Breast epithelium (tissue), 4 donors: ENCODE measurements at regions not wholly inside any gene's neighbourhood (a gene's known extent, or its start where the extent isn't known, plus 50 kb on each side); places are given as distances from the start of the nearest gene placed in this dataset.
"Not testable (repeated sequence)": the region's sequence is repeated elsewhere in the genome, so short reads cannot be mapped to it uniquely, and the experiment has no call there.

ENCODE experiments used
- DNase-seq, 2 donors: peaks; one replicate each; pipeline ENCODE4 v3.0.0-alpha.2; 2019; ENCODE audit warnings: low spot score in 2 of 2
- H3K27ac ChIP-seq, 2 donors: fragments of 200-600 bp; sonication (generic) in 1 of 2; one replicate each; pipeline ENCODE4 v1.5.1; 2016 to 2019; ENCODE audit warnings: mild to moderate bottlenecking in 1 of 2
- H3K27me3 ChIP-seq, 2 donors: fragments of 200-600 bp; sonication (generic) in 1 of 2; one replicate each; pipeline versions ENCODE4 v1.5.1 to v1.6.0; 2017 to 2019; ENCODE audit warnings: control low read depth in 1 of 2, mild to moderate bottlenecking in 1 of 2
- H3K36me3 ChIP-seq: fragments of 200-600 bp; one replicate; pipeline ENCODE4 v1.5.1; 2019
- H3K4me1 ChIP-seq, 2 donors: fragments of 200-600 bp; sonication (generic); one replicate each; pipeline ENCODE4 v1.5.1; 2016 to 2019; ENCODE audit warnings: control low read depth in 1 of 2
- H3K4me3 ChIP-seq, 3 donors: fragments of 200-600 bp; sonication (generic); 1 replicate in 2 of 3; 2 replicates in 1 of 3; pipeline ENCODE4 v1.5.1; 2016 to 2019; ENCODE audit warnings: mild to moderate bottlenecking in 3 of 3, moderate library complexity in 2 of 3
- H3K9me3 ChIP-seq, 2 donors: fragments of 200-600 bp; sonication (generic) in 1 of 2; one replicate each; pipeline ENCODE4 v1.5.1; 2016 to 2019; ENCODE audit warnings: control low read depth in 1 of 2
- CTCF ChIP-seq, 3 donors: fragments of 450-650 bp; IDR thresholded peaks; one replicate each; pipeline ENCODE4 v1.5.1; 2016 to 2017; ENCODE audit warnings: antibody characterized with exemption in 3 of 3, mild to moderate bottlenecking in 3 of 3, moderate library complexity in 3 of 3
- POLR2A ChIP-seq: fragments of 450-650 bp; IDR thresholded peaks from one replicate; pipeline ENCODE4 v1.6.1; 2016; ENCODE audit warnings: antibody characterized with exemption, mild to moderate bottlenecking, moderate library complexity
- POLR2AphosphoS5 ChIP-seq, 3 donors: sonication (generic); formaldehyde crosslinking; IDR thresholded peaks; one replicate each; pipeline ENCODE4 v1.6.1; 2017; ENCODE audit warnings: antibody characterized with exemption in 3 of 3
- intact Hi-C: fragments of 100-400 bp; cut with DNase I; formaldehyde crosslinking; loops from one replicate; pipeline ENCODE4 v1.15.1; 2023; ENCODE audit warnings: low total_unique reads

- intact Hi-C loops = no loop called here
- no peak for DNase-seq
- Histone ChIP-seq H3K27ac (no peak overlapping the region), H3K36me3 (no peaks in the 10 kb centered on the region), H3K4me3 (no peak overlapping the region), H3K4me1 (no peaks in the 10 kb centered on the region), H3K9me3 (no peaks in the 10 kb centered on the region), H3K27me3 (no peaks in the 10 kb centered on the region)
- TF ChIP-seq POLR2A (no peak), CTCF (IDR thresholded peaks at IDR 0.05) (no peak), POLR2AphosphoS5 (IDR thresholded peaks at IDR 0.05) (no peak)
Measured at GRCh38 chr4:82247171-82247570, 126.6 kb downstream of the HNRNPD start.

DNA sequence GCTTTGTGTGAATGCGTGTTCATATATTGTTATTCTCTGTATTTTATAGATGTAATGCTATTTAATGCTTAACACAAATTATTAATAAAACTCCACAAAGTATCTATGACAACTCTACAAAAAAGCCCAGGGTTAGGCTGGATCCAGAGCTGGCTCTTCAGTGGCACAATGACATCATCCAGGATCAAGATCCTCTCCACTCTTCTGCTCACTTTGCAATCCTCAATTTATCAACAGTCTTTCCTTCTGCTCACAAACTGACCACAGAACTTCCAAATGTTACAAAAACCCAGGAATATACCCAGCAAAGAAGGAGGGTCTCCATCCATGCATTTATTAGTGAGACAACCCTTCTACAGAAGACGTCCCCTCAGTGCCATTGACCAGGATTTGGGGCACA lies 132.3 kb downstream of the HNRNPD start:
- no peak for DNase-seq
- no peak overlapping the region for H3K27ac ChIP-seq
- no peaks in the 10 kb centered on the region for H3K36me3 ChIP-seq
- TF ChIP-seq POLR2AphosphoS5 (IDR thresholded peaks at IDR 0.05) = no peak
- no peak for TF ChIP-seq CTCF (IDR thresholded peaks at IDR 0.05)
- TF ChIP-seq POLR2A = no peak
- intact Hi-C loops = no loop called here
- no peak overlapping the region for H3K4me3 ChIP-seq
- H3K27me3 ChIP-seq = no peaks in the 10 kb centered on the region
- no peaks in the 10 kb centered on the region for H3K9me3 ChIP-seq
- no peaks in the 10 kb centered on the region for H3K4me1 ChIP-seq

DNA sequence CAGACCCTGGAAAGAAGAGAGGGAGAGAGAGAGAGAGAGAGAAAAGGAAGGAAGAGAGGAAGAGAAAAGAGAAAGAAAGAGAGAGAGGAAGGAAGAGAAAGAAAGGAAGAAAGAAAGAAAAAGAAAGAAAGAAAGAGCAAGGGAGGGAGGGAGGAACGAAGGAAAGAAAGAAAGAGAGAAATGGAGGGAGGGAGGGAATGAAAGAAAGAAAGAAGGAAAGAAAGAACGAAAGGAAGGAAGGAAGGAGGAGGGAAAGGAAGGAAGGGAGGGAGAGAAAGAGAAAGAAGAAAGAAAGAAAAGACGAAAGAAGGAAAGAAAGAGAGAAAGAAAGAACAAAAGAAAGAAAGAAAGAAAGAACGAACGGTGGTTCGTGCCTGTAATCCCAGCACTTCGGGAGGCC lies 133.4 kb downstream of the HNRNPD start:
- no peaks in the 10 kb centered on the region for H3K27me3 ChIP-seq
- no peak overlapping the region for H3K4me3 ChIP-seq
- H3K9me3 ChIP-seq = no peaks in the 10 kb centered on the region
- DNase-seq = no peak
- intact Hi-C loops = loop anchor here (1.0 kb wide), 1 partner anchor 15 kb away; no protein-coding TSS in a partner anchor
- TF ChIP-seq CTCF (IDR thresholded peaks at IDR 0.05) = no peak
- no peak for TF ChIP-seq POLR2A
- TF ChIP-seq POLR2AphosphoS5 (IDR thresholded peaks at IDR 0.05) = no peak
- no peak overlapping the region for H3K27ac ChIP-seq
- H3K4me1 ChIP-seq = no peaks in the 10 kb centered on the region
- no peaks in the 10 kb centered on the region for H3K36me3 ChIP-seq

- H3K4me1 ChIP-seq, DNase-seq, H3K9me3 ChIP-seq, H3K27ac ChIP-seq, H3K4me3 ChIP-seq, intact Hi-C loops, H3K36me3 ChIP-seq, H3K27me3 ChIP-seq: not testable (repeated sequence)
Measured at GRCh38 chr4:82237142-82237541, 136.6 kb downstream of the HNRNPD start.

DNA sequence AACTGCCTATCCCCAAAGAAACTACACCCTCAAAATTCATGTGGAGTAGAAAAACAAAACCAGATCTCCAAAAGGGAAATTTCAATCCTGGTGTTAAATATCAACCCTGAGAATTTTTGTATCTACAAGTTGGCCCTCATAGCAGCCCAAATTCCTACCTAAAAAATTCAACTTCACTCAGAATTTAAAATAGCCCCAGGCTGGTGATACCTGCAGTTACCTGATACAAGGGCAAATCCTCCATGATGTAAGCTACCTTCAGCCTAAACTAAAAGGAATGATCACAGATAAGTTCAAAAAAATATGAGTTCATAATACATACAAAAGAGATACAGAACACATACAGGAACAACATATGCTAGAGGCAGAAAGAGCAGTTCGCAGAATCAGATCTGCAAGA lies 138.4 kb downstream of the HNRNPD start:
- no peaks in the 10 kb centered on the region for H3K27me3 ChIP-seq
- no peaks in the 10 kb centered on the region for H3K9me3 ChIP-seq
- H3K27ac ChIP-seq = no peak overlapping the region
- no peak overlapping the region for H3K4me3 ChIP-seq
- no peaks in the 10 kb centered on the region for H3K36me3 ChIP-seq
- no peaks in the 10 kb centered on the region for H3K4me1 ChIP-seq
- intact Hi-C loops = no loop called here
- TF ChIP-seq POLR2AphosphoS5 (IDR thresholded peaks at IDR 0.05) (no peak), CTCF (IDR thresholded peaks at IDR 0.05) (no peak), POLR2A (no peak)
- no peak for DNase-seq

DNA sequence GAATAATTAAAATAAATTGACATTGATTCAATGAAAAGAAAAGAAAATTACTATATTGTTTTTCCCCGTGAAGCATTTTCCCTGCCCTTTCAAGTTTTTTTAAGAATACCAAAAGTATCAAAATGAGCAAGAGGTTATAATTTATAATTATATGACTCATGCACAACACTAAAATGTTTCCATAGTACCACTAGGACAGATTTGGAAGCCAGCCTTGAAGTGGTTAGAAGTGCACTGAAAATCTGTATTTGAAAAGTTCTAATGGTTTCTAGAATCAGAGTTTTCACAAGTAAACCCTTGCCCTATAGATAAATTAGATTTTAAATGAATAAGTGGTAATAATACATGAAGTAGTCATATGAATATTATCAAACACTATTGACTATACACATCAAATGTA lies 140.9 kb downstream of the HNRNPD start:
- no peaks in the 10 kb centered on the region for H3K36me3 ChIP-seq
- intact Hi-C loops = no loop called here
- H3K4me1 ChIP-seq = no peaks in the 10 kb centered on the region
- H3K27ac ChIP-seq = no peak overlapping the region
- H3K9me3 ChIP-seq = no peaks in the 10 kb centered on the region
- no peak for TF ChIP-seq CTCF (IDR thresholded peaks at IDR 0.05)
- TF ChIP-seq POLR2AphosphoS5 (IDR thresholded peaks at IDR 0.05) = no peak
- no peak for TF ChIP-seq POLR2A
- no peaks in the 10 kb centered on the region for H3K27me3 ChIP-seq
- H3K4me3 ChIP-seq = no peak overlapping the region
- DNase-seq = no peak
